B cell (primary cell): ENCODE measurements at regions not wholly inside any gene's neighbourhood (a gene's known extent, or its start where the extent isn't known, plus 50 kb on each side); places are given as distances from the start of the nearest gene placed in this dataset.

Experiments
- ATAC-seq: fragments of 200-7000 bp; cut with Tn5 transposase; one replicate; pipeline ENCODE4 v1.10.0; 2021; ENCODE audit warnings: low read depth, mild to moderate bottlenecking, moderate number of reproducible peaks, moderate library complexity
- CTCF ChIA-PET: fragments of 350-600 bp; sonication (Branson Sonifier 250); formaldehyde crosslinking; loops from one replicate; lab custom pipeline; 2021; ENCODE audit warnings: antibody characterized with exemption, inconsistent platforms; lab: Charles Lee
- POLR2A ChIA-PET: fragments of 350-600 bp; sonication (Branson Sonifier 250); formaldehyde crosslinking; loops from one replicate; lab custom pipeline; 2021; ENCODE audit warnings: antibody characterized with exemption; lab: Charles Lee
- DNase-seq: peaks from one replicate; pipeline ENCODE4 v3.0.0; 2013
- H2AFZ ChIP-seq: 2 replicates; pipeline ENCODE4 v1.6.1; 2012; ENCODE audit warnings: mild to moderate bottlenecking, low read depth, low read length; ENCODE audit not compliant: insufficient read depth, poor library complexity, severe bottlenecking
- H3K27ac ChIP-seq, 2 donors: 1 replicate in 1 of 2; 2 replicates in 1 of 2; pipeline ENCODE4 v1.5.1; 2012 to 2013; ENCODE audit warnings: low read length in 2 of 2, mild to moderate bottlenecking in 2 of 2, moderate library complexity in 1 of 2
- H3K27me3 ChIP-seq, 4 experiments: fragments of 200-600 bp in 1 of 4; sonication (generic) in 1 of 4; replicated peaks in 1 of 4; 1 replicate in 2 of 4; 2 replicates in 2 of 4; pipeline versions ENCODE4 v1.6.1 to v1.7.0; 2013 to 2016; ENCODE audit warnings: low read length in 3 of 4, mild to moderate bottlenecking in 2 of 4, mixed read lengths in 1 of 4, moderate library complexity in 1 of 4; ENCODE audit not compliant: insufficient read depth in 4 of 4, control insufficient read depth in 3 of 4; ENCODE audit errors: control extremely low read depth in 1 of 4
- H3K36me3 ChIP-seq, 2 experiments: replicated peaks in 1 of 2; 1 replicate in 1 of 2; 2 replicates in 1 of 2; pipeline versions ENCODE4 v1.6.1 to v1.7.1; 2013; ENCODE audit warnings: low read length in 1 of 2; ENCODE audit not compliant: insufficient read depth in 2 of 2, control insufficient read depth in 1 of 2; ENCODE audit errors: control extremely low read depth in 1 of 2, extremely low read depth in 1 of 2
- H3K4me1 ChIP-seq, 2 donors: fragments of 200-600 bp in 1 of 2; sonication (generic) in 1 of 2; 1 replicate in 1 of 2; 2 replicates in 1 of 2; pipeline versions ENCODE4 v1.5.1 to v1.6.1; 2013 to 2017; ENCODE audit warnings: low read length in 2 of 2; ENCODE audit not compliant: control insufficient read depth in 2 of 2, insufficient read depth in 2 of 2
- H3K4me2 ChIP-seq: replicated peaks from 2 replicates; pipeline ENCODE3; 2012; ENCODE audit warnings: mild to moderate bottlenecking, low read depth, low read length; ENCODE audit not compliant: poor library complexity, severe bottlenecking
- H3K4me3 ChIP-seq, 5 experiments: fragments of 200-600 bp in 1 of 5; sonication (generic) in 1 of 5; 1 replicate in 3 of 5; 2 replicates in 2 of 5; pipeline versions ENCODE4 v1.5.1 to v1.7.0; 2011 to 2016; ENCODE audit warnings: low read length in 4 of 5, mild to moderate bottlenecking in 4 of 5, low read depth in 2 of 5, control low read depth in 1 of 5, moderate library complexity in 1 of 5; ENCODE audit not compliant: insufficient read depth in 1 of 5; ENCODE audit errors: control extremely low read depth in 1 of 5, extremely low read depth in 1 of 5
- H3K79me2 ChIP-seq: fragments of 200-600 bp; sonication (generic); one replicate; pipeline ENCODE4 v1.6.0; 2016; ENCODE audit warnings: low read length; ENCODE audit not compliant: control insufficient read depth, insufficient read depth
- H3K9ac ChIP-seq: fragments of 200-600 bp; sonication (generic); 2 replicates; pipeline ENCODE4 v1.6.1; 2017; ENCODE audit warnings: mild to moderate bottlenecking, low read length, moderate library complexity
- H3K9me3 ChIP-seq, 3 donors: one replicate each; pipeline versions ENCODE4 v1.6.1 to v1.7.1; 2013; ENCODE audit warnings: low read length in 2 of 3; ENCODE audit not compliant: control insufficient read depth in 2 of 3, insufficient read depth in 1 of 3; ENCODE audit errors: control extremely low read depth in 1 of 3
- H4K20me1 ChIP-seq: 2 replicates; pipeline ENCODE4 v1.6.0; 2012; ENCODE audit warnings: mild to moderate bottlenecking, low read length; ENCODE audit not compliant: insufficient read depth, control insufficient read depth, poor library complexity, severe bottlenecking
- H3K27ac Mint-ChIP-seq: one replicate; pipeline ENCODE4 v1.8.0; 2021; ENCODE audit warnings: mixed read lengths
- H3K27me3 Mint-ChIP-seq: one replicate; pipeline ENCODE4 v1.8.0; 2021; ENCODE audit warnings: mixed read lengths
- H3K4me1 Mint-ChIP-seq: one replicate; pipeline ENCODE4 v1.8.0; 2021; ENCODE audit warnings: mixed read lengths
- H3K4me3 Mint-ChIP-seq: one replicate; pipeline ENCODE4 v1.8.0; 2021; ENCODE audit warnings: mixed read lengths
- H3K9me3 Mint-ChIP-seq: one replicate; pipeline ENCODE4 v1.8.0; 2022; ENCODE audit warnings: mixed read lengths; ENCODE audit not compliant: insufficient read depth
- EZH2 ChIP-seq: IDR thresholded peaks from 2 replicates; pipeline ENCODE4 v1.6.1; 2012; ENCODE audit warnings: borderline replicate concordance, low read depth, mild to moderate bottlenecking, moderate library complexity, low read length; ENCODE audit not compliant: insufficient read depth, poor library complexity, severe bottlenecking
- WGBS: methylation state at CpG from one replicate; pipeline ENCODE4 v1.1.5; 2013; ENCODE audit warnings: missing lambda C conversion rate; ENCODE audit not compliant: insufficient coverage; 5-methylcytosine and 5-hydroxymethylcytosine counted together
- intact Hi-C: fragments of 100-400 bp; cut with micrococcal nuclease; formaldehyde crosslinking; loops from one replicate; pipeline ENCODE4 v1.10.0; 2022
- TF ChIP-seq, protein P1 (sequence below): fragments of 200-600 bp; IDR thresholded peaks from one replicate; pipeline ENCODE4 v1.8.0; 2022; ENCODE audit warnings: antibody characterized with exemption, mild to moderate bottlenecking

DNA sequence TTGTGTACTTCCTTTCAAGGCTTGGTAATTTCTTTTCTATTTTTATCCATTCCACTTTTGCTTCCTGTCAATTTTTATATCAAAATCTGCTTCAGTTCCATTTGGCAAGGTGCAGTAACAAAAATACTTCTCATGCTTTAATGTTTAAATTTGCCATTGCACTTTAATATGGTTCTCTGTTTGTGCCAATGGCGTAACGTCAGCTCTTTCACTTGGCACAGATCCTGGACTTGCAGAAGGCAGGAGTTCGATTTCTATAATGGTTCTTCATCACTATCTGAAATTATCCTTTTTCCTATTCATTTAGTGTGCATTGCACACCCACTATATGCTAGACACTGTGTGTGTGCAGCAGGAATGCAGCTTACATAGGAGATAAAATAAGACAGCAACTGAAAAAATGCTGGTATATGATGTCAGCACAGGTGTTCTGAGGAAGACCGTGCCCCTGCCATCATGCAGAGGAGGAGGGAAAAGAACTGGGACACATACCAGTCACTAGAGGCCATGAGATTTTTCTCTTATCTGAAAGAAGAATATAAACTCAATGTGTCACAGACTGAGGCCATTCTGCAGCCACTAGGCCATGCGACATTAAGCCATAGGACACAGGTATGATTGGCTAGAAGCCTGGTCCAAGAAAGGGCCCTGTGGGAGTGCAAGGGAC lies 298.2 kb downstream of the RPAP3 start:
- peak overlapping the region; percentile 50 for H3K4me2 ChIP-seq
- POLR2A ChIA-PET, result interaction anchor here (1.1 kb wide), 1 partner anchor 201 kb away, joined by 3 read pairs; no protein-coding TSS in a partner anchor
- no peak for DNase-seq
- Mint-ChIP-seq H3K4me1 (peaks cover 28% of the 10 kb centered on the region), H3K4me3 (no peak overlapping the region), H3K27me3 (no peaks in the 10 kb centered on the region), H3K27ac (peak overlapping the region; percentile 77), H3K9me3 (peaks cover 3% of the 10 kb centered on the region)
- ATAC-seq, result peak; percentile 16
- CTCF ChIA-PET, result interaction anchor here (0.6 to 8.5 kb wide), 30 partner anchors 10 to 1282 kb away, joined by 3 to 124 read pairs (median 5); partner anchors contain the start of genes AMIGO2 and PCED1B
- no peaks in the 10 kb centered on the region for H3K36me3 ChIP-seq
- H3K27me3 ChIP-seq, result no peaks in the 10 kb centered on the region
- H3K79me2 ChIP-seq, result no peaks in the 10 kb centered on the region
- intact Hi-C loops, result loop anchor here (1.0 kb wide), 4 partner anchors 10 to 1065 kb away; no protein-coding TSS in a partner anchor
- H3K27ac ChIP-seq, result peak overlapping the region; percentile 41 to 55
- TF ChIP-seq, protein P1, sequence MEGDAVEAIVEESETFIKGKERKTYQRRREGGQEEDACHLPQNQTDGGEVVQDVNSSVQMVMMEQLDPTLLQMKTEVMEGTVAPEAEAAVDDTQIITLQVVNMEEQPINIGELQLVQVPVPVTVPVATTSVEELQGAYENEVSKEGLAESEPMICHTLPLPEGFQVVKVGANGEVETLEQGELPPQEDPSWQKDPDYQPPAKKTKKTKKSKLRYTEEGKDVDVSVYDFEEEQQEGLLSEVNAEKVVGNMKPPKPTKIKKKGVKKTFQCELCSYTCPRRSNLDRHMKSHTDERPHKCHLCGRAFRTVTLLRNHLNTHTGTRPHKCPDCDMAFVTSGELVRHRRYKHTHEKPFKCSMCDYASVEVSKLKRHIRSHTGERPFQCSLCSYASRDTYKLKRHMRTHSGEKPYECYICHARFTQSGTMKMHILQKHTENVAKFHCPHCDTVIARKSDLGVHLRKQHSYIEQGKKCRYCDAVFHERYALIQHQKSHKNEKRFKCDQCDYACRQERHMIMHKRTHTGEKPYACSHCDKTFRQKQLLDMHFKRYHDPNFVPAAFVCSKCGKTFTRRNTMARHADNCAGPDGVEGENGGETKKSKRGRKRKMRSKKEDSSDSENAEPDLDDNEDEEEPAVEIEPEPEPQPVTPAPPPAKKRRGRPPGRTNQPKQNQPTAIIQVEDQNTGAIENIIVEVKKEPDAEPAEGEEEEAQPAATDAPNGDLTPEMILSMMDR, result no peak
- TF ChIP-seq EZH2, result no peak
- no peaks in the 10 kb centered on the region for H3K9me3 ChIP-seq
- WGBS, result 100% methylated on average over 2 of the region's 5 CpGs
- no peak overlapping the region for H3K4me3 ChIP-seq
- peak overlapping the region; percentile 31 for H2AFZ ChIP-seq
- H4K20me1 ChIP-seq, result no peaks in the 10 kb centered on the region
- H3K4me1 ChIP-seq, result peaks cover 18 to 23% of the 10 kb centered on the region in 2 donors
- H3K9ac ChIP-seq, result no peak overlapping the region

DNA sequence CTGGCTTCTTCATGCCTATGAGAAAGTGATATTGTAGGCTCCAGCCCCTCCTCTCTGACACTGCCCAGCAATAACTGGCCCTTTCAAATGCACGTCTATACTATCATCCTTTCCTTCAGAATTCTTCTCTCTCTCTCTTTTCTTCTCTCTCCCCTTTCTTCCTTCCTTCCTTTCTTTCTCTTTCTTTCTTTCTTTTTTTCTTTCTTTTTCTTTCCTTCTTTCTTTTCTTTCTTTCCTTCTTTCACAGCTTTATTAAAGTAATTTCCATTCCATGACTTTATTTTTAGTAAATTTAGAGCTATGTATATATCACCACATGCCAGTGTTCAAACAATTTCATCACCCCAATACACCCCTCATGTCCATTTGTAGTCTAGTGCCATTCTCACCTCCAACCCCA lies 302.1 kb downstream of the RPAP3 start:
- H3K79me2 ChIP-seq, result no peaks in the 10 kb centered on the region
- no peaks in the 10 kb centered on the region for H4K20me1 ChIP-seq
- no peak overlapping the region for H3K4me3 Mint-ChIP-seq
- DNase-seq, result no peak
- peaks cover 22 to 28% of the 10 kb centered on the region in 2 donors for H3K4me1 ChIP-seq
- CTCF ChIA-PET, result interaction anchor here (0.7 to 2.3 kb wide), 6 partner anchors 97 to 372 kb away, joined by 3 to 19 read pairs (median 4); partner anchors contain the start of genes AMIGO2 and PCED1B
- peaks cover 55% of the 10 kb centered on the region for H3K4me1 Mint-ChIP-seq
- ATAC-seq, result no peak
- no peaks in the 10 kb centered on the region for H3K36me3 ChIP-seq
- POLR2A ChIA-PET, result interaction anchor here (0.6 to 0.7 kb wide), 2 partner anchors 162 to 318 kb away, joined by 3 to 6 read pairs; no protein-coding TSS in a partner anchor
- no peaks in the 10 kb centered on the region for H3K27me3 Mint-ChIP-seq
- peaks cover 0 to 9% (median 4%) of the 10 kb centered on the region in 3 donors for H3K9me3 ChIP-seq
- H3K27ac ChIP-seq, result no peak overlapping the region
- H2AFZ ChIP-seq, result no peak overlapping the region
- peaks cover 12% of the 10 kb centered on the region for H3K9me3 Mint-ChIP-seq
- H3K4me2 ChIP-seq, result no peak overlapping the region
- no peak overlapping the region for H3K9ac ChIP-seq
- intact Hi-C loops, result no loop called here
- 100% methylated on average over 1 of the region's 1 CpG for WGBS
- no peak overlapping the region for H3K4me3 ChIP-seq
- H3K27ac Mint-ChIP-seq, result no peak overlapping the region
- no peaks in the 10 kb centered on the region for H3K27me3 ChIP-seq
- TF ChIP-seq EZH2, result no peak
- TF ChIP-seq, protein P1, result no peak
